Activated CD8-positive, alpha-beta memory T cell treated with anti-CD3 and anti-CD28 coated beads, Interleukin-2, amount 50 U/mL, for 1 hour (primary cell): ENCODE measurements at regions not wholly inside any gene's neighbourhood (a gene's known extent, or its start where the extent isn't known, plus 50 kb on each side); places are given as distances from the start of the nearest gene placed in this dataset.

Source experiments
- DNase-seq: peaks from one replicate; pipeline ENCODE4 v3.0.0-alpha.2; 2020; ENCODE audit errors: extremely low read depth

GRCh38 chr2:241924069-241924908, 54.8 kb downstream of the RTP5 start:
- DNase-seq = no peak

- DNase-seq = no peak
Observed at GRCh38 chr2:241924909-241925250, 55.4 kb downstream of the RTP5 start.

- no peak for DNase-seq
Observed at GRCh38 chr2:241925277-241925676, 55.7 kb downstream of the RTP5 start.

- no peak for DNase-seq
Observed at GRCh38 chr2:241925821-241926441, 56.4 kb downstream of the RTP5 start.

DNA sequence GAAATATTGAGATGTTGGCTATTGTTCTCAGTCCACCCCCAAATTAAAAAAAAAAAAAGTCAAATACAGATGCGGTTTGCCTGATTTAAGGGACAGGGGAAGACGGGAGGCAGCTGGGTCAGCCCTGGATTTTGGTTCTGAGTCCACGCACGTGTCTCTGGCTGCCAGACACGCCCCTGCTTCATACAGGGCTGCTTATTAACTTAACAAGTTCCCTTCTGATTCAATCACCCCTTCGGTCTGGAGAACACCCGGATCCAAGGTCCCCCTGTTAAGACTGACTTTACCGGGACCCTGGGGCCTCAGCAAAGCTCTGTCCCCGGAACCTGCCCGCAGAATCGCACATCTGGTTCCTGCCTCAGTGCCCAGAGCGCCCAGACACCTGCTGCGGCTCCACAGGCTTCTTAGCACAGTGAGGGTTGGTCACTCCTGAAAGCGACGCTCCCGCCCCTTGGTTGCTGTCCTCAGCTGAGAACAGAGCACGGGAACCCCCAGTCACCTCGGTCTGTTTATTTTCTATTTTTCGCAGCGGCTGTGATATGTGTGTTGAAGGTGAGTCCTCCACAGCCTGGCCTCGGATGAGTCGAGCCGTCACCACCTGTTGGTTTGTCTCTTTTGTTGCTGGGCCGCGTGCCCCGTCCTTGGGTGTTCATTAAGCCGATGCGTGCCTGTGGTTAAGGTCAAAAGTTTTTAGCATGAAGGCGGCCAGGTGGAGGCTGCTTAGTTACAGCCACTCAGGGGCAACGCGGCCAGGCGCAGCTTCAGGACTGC, 57.2 kb downstream of the RTP5 start:
- DNase-seq = no peak

DNA sequence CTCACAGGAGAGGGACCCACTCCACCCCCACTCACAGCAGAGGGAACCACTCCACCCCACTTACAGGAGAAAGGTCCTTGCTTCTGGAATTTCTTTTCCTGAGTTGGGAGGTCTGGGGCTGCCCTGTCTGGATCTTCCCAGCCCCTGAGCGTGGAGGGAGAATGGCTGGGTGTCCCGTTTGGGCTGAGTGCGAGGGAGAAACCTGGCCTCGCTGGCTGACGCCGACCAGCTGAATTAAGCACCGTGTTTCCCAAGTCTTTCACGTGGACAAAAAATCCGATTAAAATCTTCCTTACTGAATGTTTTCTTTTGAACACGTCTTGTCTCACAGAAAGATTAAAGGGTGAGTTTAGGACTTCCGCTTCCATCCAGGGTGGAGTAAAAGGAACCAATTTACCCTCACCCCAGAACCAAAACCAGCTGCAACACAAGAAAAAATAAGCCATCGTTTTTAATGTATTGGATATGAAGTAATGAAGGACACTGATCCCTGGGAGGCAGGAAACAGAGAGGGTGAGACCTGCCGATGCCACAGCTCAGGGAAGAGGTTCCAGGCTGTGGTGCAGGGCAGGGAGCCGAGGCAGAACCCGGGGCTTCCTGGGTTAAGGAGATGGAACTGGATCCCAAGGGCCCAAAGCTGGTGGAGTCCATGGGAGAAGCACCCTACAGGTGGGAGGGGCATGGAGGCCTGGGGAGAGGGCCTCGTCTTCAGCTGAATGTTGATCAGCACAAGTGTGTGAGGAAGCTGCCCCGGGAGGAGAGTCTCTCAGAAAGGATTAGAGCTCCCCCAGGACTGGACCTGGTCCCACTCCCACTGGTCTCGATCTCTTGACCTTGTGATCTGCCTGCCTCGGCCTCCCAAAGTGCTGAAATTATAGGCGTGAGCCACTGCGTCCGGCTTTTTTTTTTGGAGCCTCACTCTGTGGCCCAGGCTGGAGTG, 60.3 kb downstream of the RTP5 start:
- no peak for DNase-seq

DNA sequence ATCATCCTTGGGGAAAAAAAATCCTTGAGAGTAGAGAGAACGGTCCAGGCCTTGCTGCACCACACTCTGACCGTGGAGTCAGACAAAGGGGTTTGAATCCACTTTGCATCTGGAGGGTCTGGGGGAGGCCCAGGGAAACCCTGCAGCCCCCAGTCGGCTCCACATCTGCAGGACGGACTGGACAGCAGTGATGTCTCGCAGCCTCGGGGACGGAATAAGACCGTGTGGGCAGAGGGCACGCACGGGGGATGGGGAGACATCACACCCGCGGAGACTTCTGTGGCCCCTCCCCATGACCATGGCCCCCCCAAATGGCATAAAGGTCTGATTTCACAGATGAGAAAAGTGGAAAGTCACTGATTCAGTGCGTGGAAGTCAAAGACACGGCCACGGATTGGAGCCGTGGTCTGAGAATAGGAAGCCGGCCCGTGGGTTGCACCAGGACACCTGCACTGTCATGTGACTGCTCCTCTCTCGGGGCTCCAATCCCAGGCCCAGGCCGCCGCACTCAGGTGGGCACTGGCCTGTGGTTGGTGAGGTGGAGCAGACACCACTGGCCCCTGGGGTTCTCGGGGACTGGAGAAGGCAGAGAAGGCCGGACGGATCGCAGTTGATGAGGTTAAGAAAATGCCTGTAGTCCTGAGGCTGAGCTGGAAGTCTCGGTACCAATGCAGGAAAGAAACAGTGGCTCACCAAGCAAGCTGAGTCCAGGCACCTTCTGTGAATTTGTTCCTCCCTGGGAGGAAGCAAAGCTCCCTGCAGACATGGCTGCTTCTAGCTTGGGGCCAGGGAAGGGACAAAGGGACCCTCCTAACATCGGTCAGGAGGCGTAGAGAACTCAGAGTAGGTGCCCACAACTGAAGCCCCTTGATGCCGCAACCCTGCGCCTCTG, 61.8 kb downstream of the RTP5 start:
- no peak for DNase-seq

DNA sequence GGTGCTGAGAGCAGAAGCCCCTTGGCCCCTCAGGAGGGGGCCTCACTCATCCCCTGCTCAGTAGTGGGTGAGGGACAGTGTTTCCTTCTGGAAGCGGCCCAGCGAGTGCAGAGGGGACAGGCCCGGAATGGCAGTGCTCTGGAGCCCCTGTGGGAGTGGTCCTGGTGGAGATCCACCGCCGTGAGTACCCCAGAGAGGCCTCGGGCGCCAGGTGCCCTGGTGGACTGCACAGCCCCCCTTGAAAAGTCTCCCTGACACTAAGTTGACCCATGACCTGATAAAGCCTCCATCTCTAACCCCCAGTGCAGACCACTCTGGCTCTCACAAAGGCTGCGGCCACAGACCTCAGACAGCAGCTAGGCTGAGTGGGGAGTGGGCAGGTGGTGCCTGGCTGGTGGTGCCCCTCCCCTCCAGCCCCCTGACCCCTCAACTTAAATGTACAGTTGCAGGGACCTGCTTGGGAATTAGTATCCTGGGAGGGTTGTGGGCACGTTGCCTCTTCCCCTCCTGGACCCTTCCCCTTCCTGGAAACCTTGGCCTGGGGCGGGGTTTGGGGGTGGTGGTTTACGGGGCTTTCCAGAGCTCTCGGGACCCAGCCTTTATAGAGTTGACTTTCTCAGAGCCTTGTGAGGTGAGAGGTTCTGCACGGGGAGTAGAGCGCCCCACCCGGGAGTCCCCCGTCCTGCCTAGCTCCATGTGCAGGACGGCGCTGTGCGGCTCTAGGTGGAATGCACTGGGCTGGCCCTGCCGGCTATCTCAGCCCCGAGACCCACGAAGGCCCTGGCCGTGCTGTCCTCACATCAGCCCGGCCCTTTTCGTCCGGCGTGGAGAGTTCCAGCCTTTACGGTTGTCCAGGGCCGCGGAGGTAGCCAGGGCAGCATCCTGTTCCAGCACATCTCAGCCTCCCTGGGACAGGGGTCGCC, 62.7 kb downstream of the RTP5 start:
- no peak for DNase-seq

DNA sequence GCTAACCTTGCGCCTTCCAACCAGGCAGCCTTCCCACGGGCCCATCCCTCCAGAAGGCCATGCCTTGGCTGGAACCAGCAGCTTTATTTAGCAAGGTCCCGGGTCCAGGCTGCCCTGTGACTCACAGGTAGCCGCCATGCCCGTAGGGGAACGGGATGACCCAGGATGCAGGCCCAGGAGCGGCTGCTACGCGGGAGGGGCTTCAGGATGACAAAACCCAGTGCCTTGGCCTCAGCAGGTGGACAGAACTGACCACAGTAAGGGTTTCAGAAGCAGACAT, 63.3 kb downstream of the RTP5 start:
- DNase-seq = no peak

DNA sequence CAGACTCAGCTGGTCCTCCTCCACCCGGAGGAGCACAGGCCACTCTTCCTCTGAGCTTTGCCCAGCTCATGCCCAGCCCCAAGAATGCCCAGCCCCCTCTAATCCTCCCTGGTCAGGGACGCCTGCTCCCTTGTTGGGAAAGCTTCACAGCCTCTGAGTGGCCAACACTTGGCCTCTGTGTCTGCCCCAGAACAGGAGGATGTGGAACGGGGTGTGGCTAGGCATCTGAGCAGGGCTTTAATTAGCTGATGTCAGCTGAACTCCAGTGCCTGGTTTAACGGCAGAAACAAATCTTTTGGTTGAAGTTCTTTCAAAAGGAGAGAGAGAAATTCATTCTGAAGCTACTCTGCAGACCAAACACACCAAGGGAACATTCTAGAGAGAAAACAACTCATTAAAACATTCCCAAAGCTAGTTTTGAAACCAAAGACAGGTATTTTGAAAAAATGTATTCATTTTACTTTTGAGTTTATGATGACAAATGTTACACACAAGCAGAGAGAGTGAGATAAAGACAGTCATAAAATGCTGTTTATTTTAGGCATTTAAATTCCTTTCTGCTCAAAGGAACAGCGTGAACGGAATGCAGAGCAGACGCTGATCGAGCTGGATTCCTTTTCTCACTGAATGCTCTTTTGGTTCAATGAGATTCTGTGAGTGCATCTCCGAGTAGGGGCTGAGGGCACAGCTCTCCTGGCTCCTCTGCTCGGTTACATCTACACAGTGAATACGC, 63.8 kb downstream of the RTP5 start:
- no peak for DNase-seq

GRCh38 chr2:241935314-241935713, 65.8 kb downstream of the RTP5 start:
- no peak for DNase-seq

DNA sequence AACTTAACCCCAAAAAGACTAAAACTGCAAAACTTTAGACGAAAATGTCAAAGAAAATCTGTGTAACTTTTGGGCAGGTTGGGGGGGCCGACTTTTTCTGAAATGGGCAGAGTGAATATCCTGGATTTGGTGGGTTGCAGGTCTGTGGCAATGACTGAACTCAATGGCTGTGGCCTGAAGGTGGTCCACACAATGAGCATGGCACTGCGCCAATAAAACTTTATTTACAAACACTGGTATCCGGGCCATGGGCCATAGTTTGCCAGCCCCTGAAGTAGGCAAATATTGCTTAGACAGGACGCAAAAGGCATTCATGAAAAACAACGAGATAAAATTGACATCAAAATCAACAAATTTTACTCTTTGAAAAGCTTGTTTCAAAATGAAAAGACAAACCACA, 66.2 kb downstream of the RTP5 start:
- DNase-seq = no peak

DNA sequence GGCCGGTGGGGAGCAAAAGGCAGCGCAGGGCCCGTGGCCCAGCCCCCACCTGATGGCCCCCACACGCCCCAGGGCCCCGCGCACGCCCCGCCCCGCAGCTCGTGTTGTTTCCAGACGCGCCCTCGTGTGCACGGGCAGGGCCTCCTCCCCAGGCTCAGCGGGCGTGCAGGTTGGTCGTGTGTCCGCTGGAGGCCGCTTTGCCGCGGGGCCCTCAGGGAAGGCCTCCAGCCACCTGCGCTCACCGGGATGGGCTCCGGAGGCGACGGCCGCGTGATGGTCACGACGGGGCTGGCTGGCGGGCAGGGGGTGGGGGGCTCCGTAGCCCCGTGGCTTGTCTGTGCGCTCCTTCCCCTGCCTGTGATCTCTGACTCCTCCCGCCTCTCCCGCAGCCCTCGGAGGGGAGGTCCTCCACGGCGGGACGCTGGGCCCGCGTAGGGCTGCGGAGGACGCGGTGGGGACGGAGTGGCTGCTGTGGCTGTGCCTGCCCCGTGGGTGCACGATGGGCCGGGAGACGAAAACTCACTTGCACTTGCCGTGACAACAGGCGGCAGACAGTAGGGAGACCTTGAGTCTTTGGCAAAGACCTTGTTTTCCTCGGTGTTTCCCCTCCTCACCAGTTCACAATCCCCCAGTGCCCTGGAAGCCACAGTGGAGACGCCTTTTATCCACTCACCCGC, 67.1 kb downstream of the RTP5 start:
- no peak for DNase-seq

DNA sequence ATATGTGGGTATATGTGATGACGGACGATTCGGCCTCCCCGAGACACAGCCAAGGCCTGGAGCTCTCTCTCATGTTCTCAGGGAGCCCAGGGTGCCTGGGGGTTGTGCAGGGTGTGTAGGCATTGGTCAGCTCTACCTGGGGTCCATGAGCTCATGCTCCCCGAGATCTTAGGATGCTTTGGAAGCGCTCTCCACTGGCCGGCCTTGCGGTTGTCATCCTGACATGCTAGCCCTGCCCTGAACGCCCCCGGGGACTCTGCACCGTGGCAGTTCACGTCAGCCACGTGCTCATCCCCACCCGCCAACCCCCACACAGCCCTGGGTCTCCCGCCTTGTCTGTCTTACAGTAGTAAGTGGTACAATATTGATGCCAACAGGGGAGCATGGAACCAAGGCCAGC, 67.8 kb downstream of the RTP5 start:
- DNase-seq = no peak

DNA sequence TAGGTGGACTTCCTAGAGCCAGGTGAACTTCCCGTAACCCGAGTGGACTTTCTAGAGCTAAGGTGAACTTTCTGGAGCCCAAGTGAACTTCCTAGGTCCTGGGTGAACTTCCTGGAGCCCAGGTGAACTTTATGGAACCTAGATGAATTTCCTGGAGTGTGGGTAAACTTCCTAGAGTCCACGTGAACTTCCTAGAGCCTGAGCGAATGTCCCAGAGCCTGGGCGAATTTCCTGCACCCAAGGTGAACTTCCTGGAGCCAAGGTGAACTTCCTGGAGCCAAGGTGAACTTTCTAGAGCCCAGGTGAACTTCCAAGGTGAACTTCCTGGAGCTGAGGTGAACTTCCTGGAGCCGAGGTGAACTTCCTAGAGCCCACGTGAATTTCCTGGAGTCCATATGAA, 70.0 kb downstream of the RTP5 start:
- no peak for DNase-seq

- no peak for DNase-seq
Observed at GRCh38 chr2:241940329-241940728, 70.8 kb downstream of the RTP5 start.

DNA sequence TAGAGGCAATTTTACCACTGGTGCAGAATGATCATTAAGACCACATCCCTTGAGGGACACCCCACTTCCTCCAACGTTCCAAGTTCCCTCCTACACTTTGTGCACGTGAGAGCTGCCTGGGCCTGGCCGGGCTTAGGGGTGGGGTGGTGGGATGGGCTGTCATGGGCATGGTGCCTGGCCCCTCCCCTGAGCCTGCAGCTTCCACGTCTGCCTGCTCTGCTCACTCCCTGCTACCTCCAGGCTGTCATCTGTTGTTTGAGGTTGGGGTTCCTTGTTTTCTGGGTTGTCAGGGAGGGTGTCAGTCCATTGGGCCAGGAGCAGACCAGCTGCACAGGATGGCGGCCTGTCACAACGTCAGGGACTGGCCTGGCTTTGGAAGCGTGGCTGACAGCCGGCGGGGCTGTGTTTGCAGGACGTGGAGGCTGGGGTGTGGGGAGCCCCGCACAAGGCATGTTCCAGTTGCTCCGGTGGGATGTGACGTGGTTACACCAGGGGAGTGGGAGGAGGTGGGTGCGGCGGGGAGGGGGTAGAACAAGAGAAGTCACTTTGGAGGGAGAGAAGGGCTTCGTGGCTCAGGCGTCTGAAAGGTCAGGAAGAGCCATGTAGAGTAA, 72.3 kb downstream of the RTP5 start:
- DNase-seq = no peak
